HEK293 (cell line): ENCODE measurements at regions not wholly inside any gene's neighbourhood (a gene's known extent, or its start where the extent isn't known, plus 50 kb on each side); places are given as distances from the start of the nearest gene placed in this dataset.

Source experiments
- CTCF ChIA-PET: fragments of 350-600 bp; formaldehyde crosslinking; extraction: SDS; loops from one replicate; lab custom pipeline; 2021; ENCODE audit warnings: antibody characterized with exemption; lab: Yijun Ruan, JAX
- POLR2A ChIA-PET: fragments of 300-600 bp; formaldehyde crosslinking; extraction: SDS; loops from one replicate; lab custom pipeline; 2020; ENCODE audit warnings: antibody characterized with exemption, inconsistent platforms; lab: Yijun Ruan, JAX
- H3K27ac ChIP-seq: fragments of 200-500 bp; sonication (Bioruptor generic); 2 replicates; pipeline ENCODE4 v1.5.1; 2014; ENCODE audit warnings: low read depth, low read length, control low read depth, inconsistent platforms; ENCODE audit errors: extremely low read depth
- H3K36me3 ChIP-seq, 2 experiments: fragments of 200-500 bp in 1 of 2; sonication (Bioruptor generic) in 1 of 2; 1 replicate in 1 of 2; 2 replicates in 1 of 2; pipeline ENCODE4 v1.5.1; 2014 to 2017; ENCODE audit warnings: inconsistent platforms in 2 of 2, low read length in 2 of 2; ENCODE audit not compliant: control insufficient read depth in 2 of 2, insufficient read depth in 1 of 2
- H3K4me1 ChIP-seq: fragments of 200-500 bp; sonication (Bioruptor generic); 2 replicates; pipeline ENCODE4 v1.5.1; 2014; ENCODE audit warnings: mild to moderate bottlenecking, low read length, inconsistent platforms; ENCODE audit not compliant: control insufficient read depth, insufficient read depth
- H3K4me3 ChIP-seq: 2 replicates; pipeline ENCODE4 v1.5.1; 2011; ENCODE audit warnings: low read depth, mild to moderate bottlenecking, control low read depth, low read length, moderate library complexity
- H3K9me3 ChIP-seq: fragments of 200-500 bp; sonication (Bioruptor generic); 2 replicates; pipeline ENCODE4 v1.5.1; 2014; ENCODE audit warnings: low read depth, low read length, inconsistent platforms; ENCODE audit not compliant: control insufficient read depth, insufficient read depth
- EGR2 ChIP-seq: fragments of 450-650 bp; formaldehyde crosslinking; IDR thresholded peaks from 2 replicates; pipeline ENCODE4 v1.5.1; 2016; ENCODE audit warnings: low read depth, missing biosample characterization, missing genetic modification characterization
- GLI2 ChIP-seq: fragments of 450-650 bp; formaldehyde crosslinking; IDR thresholded peaks from 2 replicates; pipeline ENCODE4; 2017; ENCODE audit warnings: missing biosample characterization, missing genetic modification characterization, low read depth, borderline replicate concordance
- IKZF3 ChIP-seq: fragments of 450-650 bp; IDR thresholded peaks from 2 replicates; pipeline ENCODE4 v1.5.0; 2018; ENCODE audit warnings: missing biosample characterization, mild to moderate bottlenecking, missing genetic modification characterization, moderate library complexity
- SETDB1 ChIP-seq: IDR thresholded peaks from one replicate; pipeline ENCODE4 v1.6.1; 2017; ENCODE audit warnings: mild to moderate bottlenecking, low read length, moderate library complexity, mixed read lengths; ENCODE audit not compliant: insufficient read length
- WT1 ChIP-seq: fragments of 450-650 bp; formaldehyde crosslinking; IDR thresholded peaks from 2 replicates; pipeline ENCODE4 v1.5.1; 2016; ENCODE audit warnings: missing biosample characterization, missing genetic modification characterization
- ZEB2 ChIP-seq: fragments of 450-650 bp; formaldehyde crosslinking; IDR thresholded peaks from 2 replicates; pipeline ENCODE4 v1.5.1; 2016; ENCODE audit warnings: missing biosample characterization, missing genetic modification characterization
- ZFP41 ChIP-seq: fragments of 450-650 bp; formaldehyde crosslinking; IDR thresholded peaks from 2 replicates; pipeline ENCODE4 v1.5.1; 2016; ENCODE audit warnings: missing biosample characterization, missing genetic modification characterization, borderline replicate concordance
- ZNF239 ChIP-seq: fragments of 450-650 bp; formaldehyde crosslinking; IDR thresholded peaks from 2 replicates; pipeline ENCODE4 v1.5.1; 2016; ENCODE audit warnings: missing biosample characterization, missing genetic modification characterization
- ZNF335 ChIP-seq: fragments of 450-650 bp; formaldehyde crosslinking; conservative IDR thresholded peaks from 2 replicates; pipeline ENCODE4 v1.5.1; 2016; ENCODE audit warnings: missing biosample characterization, missing genetic modification characterization
- ZNF558 ChIP-seq: fragments of 450-650 bp; formaldehyde crosslinking; IDR thresholded peaks from 2 replicates; pipeline ENCODE4 v1.5.1; 2016; ENCODE audit warnings: missing biosample characterization, missing genetic modification characterization
- ZNF610 ChIP-seq: fragments of 450-650 bp; formaldehyde crosslinking; IDR thresholded peaks from 2 replicates; pipeline ENCODE4 v1.5.1; 2016; ENCODE audit warnings: missing biosample characterization, missing genetic modification characterization, borderline replicate concordance
- ZNF623 ChIP-seq: fragments of 450-650 bp; formaldehyde crosslinking; IDR thresholded peaks from 2 replicates; pipeline ENCODE4 v1.5.1; 2016; ENCODE audit warnings: missing biosample characterization, missing genetic modification characterization
- ZNF629 ChIP-seq: fragments of 450-650 bp; formaldehyde crosslinking; IDR thresholded peaks from 2 replicates; pipeline ENCODE4 v1.5.1; 2017; ENCODE audit warnings: missing biosample characterization, missing genetic modification characterization
- ZNF670 ChIP-seq: fragments of 450-650 bp; formaldehyde crosslinking; IDR thresholded peaks from 2 replicates; pipeline ENCODE4 v1.5.1; 2016; ENCODE audit warnings: missing biosample characterization, missing genetic modification characterization, low read depth
- ZNF837 ChIP-seq: fragments of 450-650 bp; formaldehyde crosslinking; IDR thresholded peaks from 2 replicates; pipeline ENCODE4 v1.5.1; 2016; ENCODE audit warnings: missing biosample characterization, missing genetic modification characterization
- TF ChIP-seq, protein P1 (sequence below): fragments of 450-650 bp; formaldehyde crosslinking; conservative IDR thresholded peaks from 2 replicates; pipeline ENCODE4 v1.5.1; 2016; ENCODE audit warnings: low read depth, missing biosample characterization, missing genetic modification characterization
- TF ChIP-seq, protein P2 (sequence below): fragments of 450-650 bp; IDR thresholded peaks from 2 replicates; pipeline ENCODE4 v1.5.1; 2018; ENCODE audit warnings: missing biosample characterization, missing genetic modification characterization
- TF ChIP-seq, protein P3 (sequence below): fragments of 450-650 bp; formaldehyde crosslinking; IDR thresholded peaks from 2 replicates; pipeline ENCODE4 v1.5.1; 2016; ENCODE audit warnings: missing biosample characterization, missing genetic modification characterization, borderline replicate concordance
- TF ChIP-seq, protein P4 (sequence below): fragments of 450-650 bp; formaldehyde crosslinking; IDR thresholded peaks from 2 replicates; pipeline ENCODE4 v1.5.1; 2016; ENCODE audit warnings: missing biosample characterization, missing genetic modification characterization
- TF ChIP-seq, protein P5 (sequence below): fragments of 450-650 bp; formaldehyde crosslinking; IDR thresholded peaks from 2 replicates; pipeline ENCODE4 v1.5.1; 2016; ENCODE audit warnings: missing biosample characterization, missing genetic modification characterization

DNA sequence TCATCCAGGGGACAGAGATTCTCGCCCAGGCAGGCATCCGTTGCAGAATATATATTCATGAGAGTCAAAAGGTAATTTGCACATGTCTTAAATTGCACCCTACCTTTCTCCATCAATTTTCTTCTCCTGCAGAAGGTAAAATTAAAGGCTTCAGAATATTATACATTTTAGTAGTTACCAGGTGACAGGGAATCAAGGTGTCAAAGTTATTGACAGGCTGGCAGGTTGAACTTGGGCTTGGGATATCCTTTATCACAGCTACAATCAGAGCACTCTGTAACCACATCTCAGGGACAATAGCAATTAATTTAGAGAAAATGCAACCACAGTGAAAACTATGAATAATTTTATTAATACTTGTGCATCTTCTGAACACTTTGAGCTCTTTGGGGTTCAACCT, 66.9 kb upstream of the GSC start:
- POLR2A ChIA-PET = no interaction called here
- H3K4me1 ChIP-seq = no peaks in the 10 kb centered on the region
- H3K27ac ChIP-seq = no peak overlapping the region
- H3K4me3 ChIP-seq = no peak overlapping the region
- CTCF ChIA-PET = interaction anchor here (1.1 kb wide), 1 partner anchor 147 kb away, joined by 3 read pairs; no protein-coding TSS in a partner anchor
- TF ChIP-seq ZNF670 (tag by site-specific recombination) (no peak), ZNF629 (tag by site-specific recombination) (no peak), SETDB1 (no peak), ZNF623 (tag by site-specific recombination) (no peak), IKZF3 (tag by site-specific recombination) (no peak), ZFP41 (no peak), ZNF837 (tag by site-specific recombination) (no peak)
- TF ChIP-seq, protein P1, sequence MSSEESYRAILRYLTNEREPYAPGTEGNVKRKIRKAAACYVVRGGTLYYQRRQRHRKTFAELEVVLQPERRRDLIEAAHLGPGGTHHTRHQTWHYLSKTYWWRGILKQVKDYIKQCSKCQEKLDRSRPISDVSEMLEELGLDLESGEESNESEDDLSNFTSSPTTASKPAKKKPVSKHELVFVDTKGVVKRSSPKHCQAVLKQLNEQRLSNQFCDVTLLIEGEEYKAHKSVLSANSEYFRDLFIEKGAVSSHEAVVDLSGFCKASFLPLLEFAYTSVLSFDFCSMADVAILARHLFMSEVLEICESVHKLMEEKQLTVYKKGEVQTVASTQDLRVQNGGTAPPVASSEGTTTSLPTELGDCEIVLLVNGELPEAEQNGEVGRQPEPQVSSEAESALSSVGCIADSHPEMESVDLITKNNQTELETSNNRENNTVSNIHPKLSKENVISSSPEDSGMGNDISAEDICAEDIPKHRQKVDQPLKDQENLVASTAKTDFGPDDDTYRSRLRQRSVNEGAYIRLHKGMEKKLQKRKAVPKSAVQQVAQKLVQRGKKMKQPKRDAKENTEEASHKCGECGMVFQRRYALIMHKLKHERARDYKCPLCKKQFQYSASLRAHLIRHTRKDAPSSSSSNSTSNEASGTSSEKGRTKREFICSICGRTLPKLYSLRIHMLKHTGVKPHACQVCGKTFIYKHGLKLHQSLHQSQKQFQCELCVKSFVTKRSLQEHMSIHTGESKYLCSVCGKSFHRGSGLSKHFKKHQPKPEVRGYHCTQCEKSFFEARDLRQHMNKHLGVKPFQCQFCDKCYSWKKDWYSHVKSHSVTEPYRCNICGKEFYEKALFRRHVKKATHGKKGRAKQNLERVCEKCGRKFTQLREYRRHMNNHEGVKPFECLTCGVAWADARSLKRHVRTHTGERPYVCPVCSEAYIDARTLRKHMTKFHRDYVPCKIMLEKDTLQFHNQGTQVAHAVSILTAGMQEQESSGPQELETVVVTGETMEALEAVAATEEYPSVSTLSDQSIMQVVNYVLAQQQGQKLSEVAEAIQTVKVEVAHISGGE (tag by site-specific recombination) = no peak
- TF ChIP-seq, protein P2, sequence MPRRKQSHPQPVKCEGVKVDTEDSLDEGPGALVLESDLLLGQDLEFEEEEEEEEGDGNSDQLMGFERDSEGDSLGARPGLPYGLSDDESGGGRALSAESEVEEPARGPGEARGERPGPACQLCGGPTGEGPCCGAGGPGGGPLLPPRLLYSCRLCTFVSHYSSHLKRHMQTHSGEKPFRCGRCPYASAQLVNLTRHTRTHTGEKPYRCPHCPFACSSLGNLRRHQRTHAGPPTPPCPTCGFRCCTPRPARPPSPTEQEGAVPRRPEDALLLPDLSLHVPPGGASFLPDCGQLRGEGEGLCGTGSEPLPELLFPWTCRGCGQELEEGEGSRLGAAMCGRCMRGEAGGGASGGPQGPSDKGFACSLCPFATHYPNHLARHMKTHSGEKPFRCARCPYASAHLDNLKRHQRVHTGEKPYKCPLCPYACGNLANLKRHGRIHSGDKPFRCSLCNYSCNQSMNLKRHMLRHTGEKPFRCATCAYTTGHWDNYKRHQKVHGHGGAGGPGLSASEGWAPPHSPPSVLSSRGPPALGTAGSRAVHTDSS (tag by site-specific recombination) = no peak
- H3K36me3 ChIP-seq = no peaks in the 10 kb centered on the region
- H3K9me3 ChIP-seq = no peaks in the 10 kb centered on the region

DNA sequence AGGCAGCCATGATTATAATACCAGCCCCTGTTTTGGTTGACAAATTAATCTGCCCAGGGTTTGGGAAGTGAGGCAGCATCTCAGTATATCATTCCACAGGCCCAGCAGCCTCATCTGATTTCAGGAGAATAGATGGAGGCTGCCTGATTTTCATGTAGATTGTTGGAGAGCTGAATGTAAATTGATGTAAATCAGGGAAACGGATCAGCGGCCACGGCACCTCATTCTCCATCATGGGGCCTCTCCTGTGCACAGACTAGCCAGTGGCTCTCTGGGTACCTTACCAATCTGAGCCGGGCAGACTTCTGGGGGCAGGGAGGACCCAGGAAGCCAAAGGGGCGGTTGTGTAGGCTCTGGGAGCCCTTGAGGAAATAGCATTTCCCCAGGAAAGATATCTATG, 63.7 kb upstream of the GSC start:
- no peaks in the 10 kb centered on the region for H3K9me3 ChIP-seq
- H3K4me1 ChIP-seq = no peaks in the 10 kb centered on the region
- POLR2A ChIA-PET = no interaction called here
- no peaks in the 10 kb centered on the region for H3K36me3 ChIP-seq
- no peak overlapping the region for H3K4me3 ChIP-seq
- H3K27ac ChIP-seq = no peak overlapping the region
- CTCF ChIA-PET = interaction anchor here (0.8 to 2.1 kb wide), 2 partner anchors 10 to 85 kb away, joined by 5 to 7 read pairs; no protein-coding TSS in a partner anchor
- TF ChIP-seq ZEB2 (tag by site-specific recombination) (no peak), ZNF335 (tag by site-specific recombination) (no peak), WT1 (no peak), ZNF610 (no peak), ZNF558 (tag by site-specific recombination) (no peak), ZNF239 (no peak), GLI2 (tag by site-specific recombination) (no peak), EGR2 (no peak)
- TF ChIP-seq, protein P2 (tag by site-specific recombination) = no peak
- TF ChIP-seq, protein P3, sequence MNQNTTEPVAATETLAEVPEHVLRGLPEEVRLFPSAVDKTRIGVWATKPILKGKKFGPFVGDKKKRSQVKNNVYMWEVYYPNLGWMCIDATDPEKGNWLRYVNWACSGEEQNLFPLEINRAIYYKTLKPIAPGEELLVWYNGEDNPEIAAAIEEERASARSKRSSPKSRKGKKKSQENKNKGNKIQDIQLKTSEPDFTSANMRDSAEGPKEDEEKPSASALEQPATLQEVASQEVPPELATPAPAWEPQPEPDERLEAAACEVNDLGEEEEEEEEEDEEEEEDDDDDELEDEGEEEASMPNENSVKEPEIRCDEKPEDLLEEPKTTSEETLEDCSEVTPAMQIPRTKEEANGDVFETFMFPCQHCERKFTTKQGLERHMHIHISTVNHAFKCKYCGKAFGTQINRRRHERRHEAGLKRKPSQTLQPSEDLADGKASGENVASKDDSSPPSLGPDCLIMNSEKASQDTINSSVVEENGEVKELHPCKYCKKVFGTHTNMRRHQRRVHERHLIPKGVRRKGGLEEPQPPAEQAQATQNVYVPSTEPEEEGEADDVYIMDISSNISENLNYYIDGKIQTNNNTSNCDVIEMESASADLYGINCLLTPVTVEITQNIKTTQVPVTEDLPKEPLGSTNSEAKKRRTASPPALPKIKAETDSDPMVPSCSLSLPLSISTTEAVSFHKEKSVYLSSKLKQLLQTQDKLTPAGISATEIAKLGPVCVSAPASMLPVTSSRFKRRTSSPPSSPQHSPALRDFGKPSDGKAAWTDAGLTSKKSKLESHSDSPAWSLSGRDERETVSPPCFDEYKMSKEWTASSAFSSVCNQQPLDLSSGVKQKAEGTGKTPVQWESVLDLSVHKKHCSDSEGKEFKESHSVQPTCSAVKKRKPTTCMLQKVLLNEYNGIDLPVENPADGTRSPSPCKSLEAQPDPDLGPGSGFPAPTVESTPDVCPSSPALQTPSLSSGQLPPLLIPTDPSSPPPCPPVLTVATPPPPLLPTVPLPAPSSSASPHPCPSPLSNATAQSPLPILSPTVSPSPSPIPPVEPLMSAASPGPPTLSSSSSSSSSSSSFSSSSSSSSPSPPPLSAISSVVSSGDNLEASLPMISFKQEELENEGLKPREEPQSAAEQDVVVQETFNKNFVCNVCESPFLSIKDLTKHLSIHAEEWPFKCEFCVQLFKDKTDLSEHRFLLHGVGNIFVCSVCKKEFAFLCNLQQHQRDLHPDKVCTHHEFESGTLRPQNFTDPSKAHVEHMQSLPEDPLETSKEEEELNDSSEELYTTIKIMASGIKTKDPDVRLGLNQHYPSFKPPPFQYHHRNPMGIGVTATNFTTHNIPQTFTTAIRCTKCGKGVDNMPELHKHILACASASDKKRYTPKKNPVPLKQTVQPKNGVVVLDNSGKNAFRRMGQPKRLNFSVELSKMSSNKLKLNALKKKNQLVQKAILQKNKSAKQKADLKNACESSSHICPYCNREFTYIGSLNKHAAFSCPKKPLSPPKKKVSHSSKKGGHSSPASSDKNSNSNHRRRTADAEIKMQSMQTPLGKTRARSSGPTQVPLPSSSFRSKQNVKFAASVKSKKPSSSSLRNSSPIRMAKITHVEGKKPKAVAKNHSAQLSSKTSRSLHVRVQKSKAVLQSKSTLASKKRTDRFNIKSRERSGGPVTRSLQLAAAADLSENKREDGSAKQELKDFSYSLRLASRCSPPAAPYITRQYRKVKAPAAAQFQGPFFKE = no peak
- TF ChIP-seq, protein P4, sequence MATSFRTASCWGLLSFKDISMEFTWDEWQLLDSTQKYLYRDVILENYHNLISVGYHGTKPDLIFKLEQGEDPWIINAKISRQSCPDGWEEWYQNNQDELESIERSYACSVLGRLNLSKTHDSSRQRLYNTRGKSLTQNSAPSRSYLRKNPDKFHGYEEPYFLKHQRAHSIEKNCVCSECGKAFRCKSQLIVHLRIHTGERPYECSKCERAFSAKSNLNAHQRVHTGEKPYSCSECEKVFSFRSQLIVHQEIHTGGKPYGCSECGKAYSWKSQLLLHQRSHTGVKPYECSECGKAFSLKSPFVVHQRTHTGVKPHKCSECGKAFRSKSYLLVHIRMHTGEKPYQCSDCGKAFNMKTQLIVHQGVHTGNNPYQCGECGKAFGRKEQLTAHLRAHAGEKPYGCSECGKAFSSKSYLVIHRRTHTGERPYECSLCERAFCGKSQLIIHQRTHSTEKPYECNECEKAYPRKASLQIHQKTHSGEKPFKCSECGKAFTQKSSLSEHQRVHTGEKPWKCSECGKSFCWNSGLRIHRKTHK (tag by site-specific recombination) = no peak
- TF ChIP-seq, protein P5, sequence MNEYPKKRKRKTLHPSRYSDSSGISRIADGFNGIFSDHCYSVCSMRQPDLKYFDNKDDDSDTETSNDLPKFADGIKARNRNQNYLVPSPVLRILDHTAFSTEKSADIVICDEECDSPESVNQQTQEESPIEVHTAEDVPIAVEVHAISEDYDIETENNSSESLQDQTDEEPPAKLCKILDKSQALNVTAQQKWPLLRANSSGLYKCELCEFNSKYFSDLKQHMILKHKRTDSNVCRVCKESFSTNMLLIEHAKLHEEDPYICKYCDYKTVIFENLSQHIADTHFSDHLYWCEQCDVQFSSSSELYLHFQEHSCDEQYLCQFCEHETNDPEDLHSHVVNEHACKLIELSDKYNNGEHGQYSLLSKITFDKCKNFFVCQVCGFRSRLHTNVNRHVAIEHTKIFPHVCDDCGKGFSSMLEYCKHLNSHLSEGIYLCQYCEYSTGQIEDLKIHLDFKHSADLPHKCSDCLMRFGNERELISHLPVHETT (tag by site-specific recombination) = no peak
